NCI-H446 treated with DMSO at 0.1 percent for 48 hours (cell line): ENCODE measurements at regions not wholly inside any gene's neighbourhood (a gene's known extent, or its start where the extent isn't known, plus 50 kb on each side); places are given as distances from the start of the nearest gene placed in this dataset.

Source experiments
- DNase-seq: peaks from one replicate; lab custom pipeline; 2025; lab: John Stamatoyannopoulos, UW

DNA sequence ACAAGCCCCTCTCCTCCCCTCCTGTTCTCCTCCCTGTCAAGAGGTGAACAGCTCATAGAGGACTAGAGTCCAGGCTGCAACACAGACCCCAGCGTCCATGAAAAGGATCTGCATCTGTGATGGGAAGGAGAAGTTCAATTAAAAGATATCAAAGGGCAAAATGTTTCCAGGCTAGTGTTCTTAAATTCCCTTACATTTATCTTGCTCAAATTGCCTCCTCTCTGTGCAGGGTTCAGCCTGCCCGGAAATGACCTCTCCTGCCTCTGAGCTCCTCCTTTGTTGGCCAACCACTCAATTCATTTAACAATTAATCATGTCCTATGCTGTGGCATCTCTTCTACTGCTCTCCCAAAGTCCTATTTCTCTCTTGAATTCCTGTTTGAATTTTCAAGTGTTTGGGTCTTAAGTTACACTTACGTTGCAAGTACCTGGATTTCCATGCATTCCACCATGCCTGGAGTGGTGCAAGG, 105.3 kb downstream of the TSN start:
- DNase-seq, result no peak

DNA sequence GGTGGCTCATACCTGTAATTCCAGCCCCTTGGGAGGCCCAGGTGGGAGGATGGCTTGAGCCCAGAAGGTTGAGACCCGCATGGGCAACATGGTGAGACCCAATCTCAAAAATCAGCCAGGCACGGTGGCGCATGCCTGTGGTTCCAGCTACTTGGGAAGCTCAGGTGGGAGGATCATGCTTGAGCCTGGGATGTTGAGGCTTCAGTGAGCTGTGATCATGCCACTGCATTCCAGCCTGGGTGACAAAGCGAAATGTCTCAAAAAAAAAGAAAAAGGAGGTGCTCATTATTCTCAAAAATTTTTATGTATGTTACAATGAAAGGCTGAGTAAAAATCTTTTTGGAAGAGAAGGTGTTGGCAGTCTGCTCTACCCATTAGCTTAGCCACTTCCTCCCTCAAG, 106.8 kb downstream of the TSN start:
- DNase-seq, result no peak

DNA sequence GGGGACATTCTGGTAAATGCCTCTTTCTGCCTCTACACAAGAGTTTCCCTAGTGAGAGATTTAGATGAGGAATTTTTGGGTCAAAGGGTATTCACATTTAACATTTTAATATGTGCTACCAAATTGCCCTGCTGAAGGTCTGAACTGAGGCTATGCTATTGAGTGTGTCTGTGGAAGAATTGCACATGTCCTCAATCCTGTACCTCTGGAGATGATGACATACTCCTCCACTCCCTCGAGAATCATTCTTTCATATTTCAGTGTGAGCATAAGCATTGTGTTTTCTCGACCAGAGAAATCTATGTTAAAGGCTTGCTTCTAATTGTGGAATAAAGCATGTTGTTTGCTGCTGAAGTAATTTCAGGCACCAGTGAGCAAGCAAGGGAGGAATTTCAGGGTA, 110.5 kb downstream of the TSN start:
- no peak for DNase-seq

DNA sequence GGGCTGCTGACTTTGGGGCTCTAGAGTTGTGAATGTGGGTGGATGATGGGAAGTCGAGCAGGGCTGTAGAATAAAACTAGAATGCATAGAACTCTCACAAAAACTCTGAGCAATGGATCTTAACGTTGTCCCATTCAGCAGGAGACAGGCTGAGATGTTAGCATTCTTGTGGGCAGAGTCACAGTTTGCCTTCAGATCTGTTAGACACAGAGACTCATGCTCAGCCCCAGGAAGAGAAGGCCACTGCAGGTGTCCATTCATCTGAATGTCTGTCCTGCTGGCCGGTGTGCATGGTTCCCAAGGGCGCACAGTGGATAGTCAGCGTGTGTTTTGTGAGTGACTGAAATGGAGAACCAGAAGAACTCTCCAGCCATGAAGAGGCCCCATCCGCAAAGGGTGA, 111.3 kb downstream of the TSN start:
- no peak for DNase-seq

DNA sequence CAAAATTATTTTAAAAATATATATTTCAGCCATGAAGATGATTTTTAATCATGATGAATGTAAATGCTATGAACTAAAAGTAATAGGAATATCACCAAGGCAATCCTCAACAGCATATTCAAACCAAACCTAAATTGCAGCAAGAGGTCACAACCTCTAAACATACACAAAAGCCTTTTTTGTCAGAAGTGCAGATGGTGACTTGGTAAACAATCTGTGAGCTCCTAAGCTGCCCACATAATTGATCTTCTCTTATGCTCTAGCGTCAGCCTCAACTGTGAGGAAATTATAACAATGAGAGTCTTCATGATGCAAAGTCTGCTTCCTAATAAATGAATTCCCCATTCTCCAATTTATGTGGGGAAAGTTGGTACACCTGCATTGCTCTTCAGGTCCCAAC, 113.2 kb downstream of the TSN start:
- no peak for DNase-seq

DNA sequence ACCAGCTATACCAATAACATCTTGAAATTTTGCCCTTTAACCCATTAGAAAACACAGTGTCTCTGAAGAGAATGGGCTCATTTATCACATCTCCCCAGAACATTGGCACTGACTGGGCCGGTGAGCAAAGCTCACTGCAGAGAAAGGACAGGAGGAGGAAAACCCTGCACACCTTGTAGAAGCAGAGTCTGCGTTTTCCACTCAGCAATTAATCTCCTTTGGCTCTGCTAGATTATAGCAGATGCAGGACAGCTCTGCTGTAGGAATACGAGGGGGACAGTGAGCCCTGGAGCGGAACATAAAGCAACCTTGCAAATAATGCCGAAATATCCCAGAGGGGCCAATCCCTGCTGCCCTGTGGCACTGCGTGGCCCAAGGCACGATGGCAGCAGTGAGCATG, 113.9 kb downstream of the TSN start:
- no peak for DNase-seq

DNA sequence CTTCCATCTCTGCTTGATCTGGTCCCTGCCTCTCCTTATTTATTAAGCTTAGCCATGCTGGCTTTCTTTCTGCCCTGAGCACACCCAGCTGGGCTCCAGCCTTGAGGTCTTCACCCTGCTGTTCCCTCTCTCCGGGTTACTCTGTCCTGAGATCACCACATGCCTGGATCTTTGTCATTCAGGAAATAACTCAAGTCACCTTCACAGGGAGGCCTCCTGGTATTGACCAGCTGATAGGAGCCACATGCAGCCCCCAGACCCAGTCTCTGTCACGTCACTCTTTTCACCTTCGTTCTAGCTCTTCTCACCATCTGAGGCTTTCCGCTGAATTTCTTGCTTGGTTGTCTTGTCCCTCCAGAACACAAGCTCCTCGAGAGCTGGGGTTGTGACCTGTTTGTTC, 114.4 kb downstream of the TSN start:
- DNase-seq, result no peak

DNA sequence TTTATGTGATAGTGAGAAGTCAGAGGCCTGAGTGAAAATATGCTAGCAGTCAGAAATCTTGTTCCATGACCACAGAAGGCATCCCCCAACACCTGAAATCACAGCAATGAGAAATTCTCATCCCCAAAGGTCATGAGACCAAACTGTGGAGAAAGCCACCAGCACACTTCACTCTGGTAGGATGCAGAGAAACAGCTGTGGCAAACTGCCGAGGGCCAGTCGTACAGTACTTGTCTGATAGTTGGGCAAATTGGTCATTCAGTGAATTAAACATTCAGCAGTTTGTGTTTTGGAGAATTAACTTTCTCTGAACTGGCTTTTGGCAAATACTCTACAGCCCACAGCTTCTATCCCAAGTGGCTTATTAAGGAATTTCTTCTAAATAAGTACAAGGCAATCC, 117.2 kb downstream of the TSN start:
- no peak for DNase-seq

DNA sequence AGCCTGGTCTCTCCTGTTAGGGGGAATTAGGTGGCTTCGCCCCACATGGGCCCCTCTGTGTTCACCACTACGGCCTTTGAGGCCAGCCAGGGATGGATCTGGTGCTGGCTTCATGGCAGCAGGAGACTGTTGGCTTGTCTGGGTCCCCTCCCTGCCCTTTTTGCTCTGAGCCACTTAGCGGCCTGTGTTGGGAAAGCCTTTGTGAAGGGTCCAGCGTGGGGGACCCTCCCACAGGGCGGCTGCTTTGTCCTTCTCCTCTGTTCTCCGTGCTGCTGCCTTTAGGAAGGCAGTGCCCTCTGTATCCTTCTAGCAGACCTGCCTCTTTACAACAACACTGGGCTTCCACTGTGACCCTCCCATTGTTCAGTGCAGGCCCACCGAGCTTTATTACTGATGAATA, 118.4 kb downstream of the TSN start:
- DNase-seq, result no peak

DNA sequence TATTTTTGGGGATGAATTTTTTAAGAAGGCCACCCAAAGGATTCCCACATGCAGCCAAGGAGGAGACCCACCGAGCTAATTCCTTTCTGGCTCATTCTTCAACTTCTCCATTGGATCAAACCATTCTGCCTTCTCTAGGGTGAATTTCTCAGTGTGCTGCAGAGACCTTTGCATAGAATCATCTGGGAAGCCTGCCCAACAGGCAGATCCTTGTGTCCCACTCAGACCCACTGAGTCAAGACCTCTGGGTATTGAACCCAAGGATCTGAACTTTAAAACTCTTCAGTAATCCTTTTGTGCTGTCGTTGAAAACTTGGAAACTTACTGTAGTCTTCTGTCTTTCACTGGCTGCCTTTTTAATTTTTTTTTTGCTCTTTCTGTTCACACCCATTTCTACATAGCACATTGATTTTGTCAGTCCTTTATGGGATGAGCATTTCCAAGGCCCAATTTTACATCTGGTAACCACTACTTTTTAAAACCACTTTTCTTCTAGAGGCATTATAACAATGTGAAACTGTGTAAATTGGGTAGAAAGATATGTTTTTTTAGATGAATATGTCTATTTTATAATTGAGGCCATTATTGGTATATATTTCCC, 120.2 kb downstream of the TSN start:
- DNase-seq, result no peak

DNA sequence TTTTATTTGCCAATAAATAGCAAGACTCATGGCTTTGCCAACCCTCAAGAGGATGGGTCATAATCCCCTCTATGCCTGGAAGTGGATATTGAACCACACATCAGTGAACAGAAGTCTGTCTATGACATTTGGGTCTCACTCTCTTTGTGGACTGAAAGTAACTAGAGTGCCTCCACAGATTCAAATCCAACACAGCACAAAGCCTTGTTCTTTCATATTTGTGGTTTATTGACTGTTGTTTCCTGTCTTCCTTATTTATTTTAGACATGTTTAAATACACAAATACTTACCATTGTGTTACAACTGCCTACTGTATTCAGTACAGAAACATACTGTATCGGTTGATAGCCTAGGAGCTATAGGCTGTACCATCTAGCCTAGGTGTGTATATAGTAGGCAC, 121.9 kb downstream of the TSN start:
- DNase-seq, result no peak

DNA sequence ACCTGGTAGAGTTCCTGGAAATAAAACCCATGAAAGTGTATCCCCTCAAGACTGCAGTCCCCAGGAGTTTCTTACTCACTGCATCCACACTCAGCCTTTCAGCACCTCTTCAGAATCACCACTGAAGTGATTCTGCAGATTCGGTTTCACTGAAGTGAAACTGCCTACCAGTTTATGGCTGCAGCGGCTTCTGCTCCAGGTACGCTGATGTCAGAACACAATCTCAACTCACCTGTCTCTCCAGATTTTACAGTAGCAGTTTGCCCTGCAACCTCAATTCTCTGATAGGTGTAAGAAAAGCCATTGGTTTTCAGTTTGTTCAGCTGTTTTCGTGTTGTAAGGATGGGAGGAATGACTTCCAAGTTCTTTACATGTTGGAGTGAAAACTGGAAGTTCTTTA, 124.8 kb downstream of the TSN start:
- DNase-seq, result no peak

DNA sequence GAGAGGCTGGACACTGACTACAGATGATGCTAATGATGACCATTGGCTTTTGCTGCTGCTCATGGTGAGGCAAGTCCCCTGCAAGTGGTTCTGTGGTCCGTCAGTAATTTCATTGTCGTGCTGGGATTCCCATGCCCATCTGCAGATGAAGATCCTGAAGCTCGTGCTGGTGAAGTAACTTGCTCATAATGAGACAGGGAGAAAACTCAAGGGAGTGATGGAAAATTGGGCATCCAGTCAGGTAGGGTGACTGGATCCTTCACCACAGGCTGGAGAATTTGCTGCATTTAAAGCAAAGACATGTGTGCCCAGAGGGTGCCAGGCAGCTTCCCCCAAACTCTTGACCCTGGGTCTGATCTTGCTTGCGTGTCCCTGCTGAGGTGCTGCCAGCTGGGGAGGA, 125.6 kb downstream of the TSN start:
- no peak for DNase-seq

DNA sequence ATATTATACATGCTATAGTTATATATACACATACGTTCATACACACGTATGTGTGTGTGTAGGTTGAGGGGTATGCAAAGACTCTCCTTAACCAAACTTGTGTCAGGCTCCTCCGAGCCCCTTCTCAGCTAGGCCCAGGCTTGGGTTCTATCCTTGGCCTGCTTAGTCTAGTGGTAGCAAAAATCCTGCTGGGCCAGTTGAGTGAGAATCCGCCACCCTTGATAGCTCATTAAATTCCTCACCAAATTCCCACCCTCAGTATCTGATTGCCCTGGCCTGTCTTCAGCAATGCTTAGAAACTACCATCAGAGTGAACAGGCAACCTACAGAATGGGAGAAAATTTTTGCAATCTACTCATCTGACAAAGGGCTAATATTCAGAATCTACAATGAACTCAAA, 126.5 kb downstream of the TSN start:
- DNase-seq, result no peak

DNA sequence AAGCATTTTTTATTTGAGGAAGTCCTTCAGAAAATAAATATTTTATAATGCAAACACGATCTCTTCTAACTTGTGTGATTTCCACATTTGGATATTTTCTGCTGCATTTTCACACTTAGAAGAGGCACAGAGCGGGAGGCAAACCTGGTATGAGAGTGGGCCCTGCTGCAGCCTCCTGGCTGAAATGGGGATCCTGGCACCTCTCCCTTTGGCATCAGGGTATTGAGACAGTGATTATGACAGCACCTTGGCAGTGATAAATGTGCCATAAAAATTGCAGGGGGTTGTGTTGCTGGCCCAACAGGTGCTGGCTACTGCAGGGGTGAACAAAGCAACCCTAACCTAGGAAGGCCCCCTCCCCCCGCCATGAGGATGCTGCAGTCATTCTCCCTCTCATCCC, 128.6 kb downstream of the TSN start:
- DNase-seq, result no peak

DNA sequence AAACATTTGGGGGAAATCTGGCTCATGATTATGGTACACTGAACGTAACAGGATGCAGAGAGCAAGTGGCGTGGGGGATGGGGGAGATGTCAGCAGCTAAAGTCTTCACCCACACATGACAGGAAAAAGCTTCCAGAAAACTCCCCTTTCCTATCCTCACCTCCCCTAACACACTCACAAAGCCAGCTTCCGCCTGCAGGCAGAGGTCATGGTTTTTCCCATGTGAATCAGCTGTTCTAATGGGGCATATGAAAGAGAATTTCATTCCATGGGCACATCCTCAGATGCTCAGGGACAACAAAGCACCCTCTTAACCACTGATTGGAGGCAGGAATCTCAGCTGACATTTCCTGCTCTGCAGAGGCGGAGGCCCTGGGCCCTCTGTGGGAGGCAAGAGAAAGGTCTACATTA, 129.1 kb downstream of the TSN start:
- no peak for DNase-seq

DNA sequence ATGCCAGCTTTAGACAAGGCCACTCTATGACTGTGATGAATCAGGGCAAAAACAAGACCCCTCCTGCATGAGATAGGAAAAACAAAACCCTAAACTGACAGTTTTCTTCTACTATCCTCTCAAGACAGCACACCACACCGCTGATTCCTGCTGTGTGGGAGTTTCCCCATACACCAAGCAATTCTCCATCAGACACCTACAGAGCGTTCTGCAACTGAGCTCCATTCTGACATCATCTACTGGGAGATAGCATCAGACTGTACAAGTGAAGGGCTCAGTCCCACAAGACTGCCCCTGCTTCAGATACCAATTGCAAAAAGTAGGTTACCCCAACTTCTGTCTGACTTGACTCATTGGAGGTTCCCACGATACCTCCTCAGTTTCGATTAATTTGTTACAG, 130.6 kb downstream of the TSN start:
- no peak for DNase-seq

DNA sequence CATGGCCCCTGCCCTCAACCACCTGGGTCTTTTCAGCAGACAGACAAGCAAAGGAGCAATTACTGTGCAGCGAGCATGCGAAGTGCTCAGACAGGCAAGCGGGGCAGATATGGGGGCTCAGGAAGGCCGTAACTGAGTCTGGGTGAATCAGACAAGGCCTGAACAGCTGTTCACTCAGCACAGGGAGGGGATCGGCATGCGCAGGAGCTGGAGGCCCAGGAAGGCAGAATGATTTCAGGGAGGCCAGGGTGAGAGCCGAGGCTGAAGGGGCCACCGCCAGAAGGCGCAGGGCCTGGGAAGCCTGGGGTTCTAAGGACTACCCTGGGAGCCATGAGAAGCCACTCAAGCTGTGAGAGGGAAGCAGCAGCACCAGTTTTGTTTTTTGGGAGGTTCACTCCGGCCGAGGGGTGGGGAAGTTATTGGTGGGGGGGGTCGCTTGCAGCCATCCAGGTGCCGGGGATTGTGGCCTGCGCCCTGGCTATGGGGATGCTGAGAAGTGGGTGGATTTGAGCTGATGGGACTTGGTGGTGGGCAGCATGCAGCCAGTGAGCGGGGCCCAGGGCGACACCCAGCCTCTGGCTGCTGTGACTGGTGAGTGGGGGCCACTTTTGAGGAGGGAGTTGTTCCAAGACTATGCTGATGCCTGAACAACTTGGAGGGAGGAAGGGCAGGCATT, 132.2 kb downstream of the TSN start:
- DNase-seq, result no peak

DNA sequence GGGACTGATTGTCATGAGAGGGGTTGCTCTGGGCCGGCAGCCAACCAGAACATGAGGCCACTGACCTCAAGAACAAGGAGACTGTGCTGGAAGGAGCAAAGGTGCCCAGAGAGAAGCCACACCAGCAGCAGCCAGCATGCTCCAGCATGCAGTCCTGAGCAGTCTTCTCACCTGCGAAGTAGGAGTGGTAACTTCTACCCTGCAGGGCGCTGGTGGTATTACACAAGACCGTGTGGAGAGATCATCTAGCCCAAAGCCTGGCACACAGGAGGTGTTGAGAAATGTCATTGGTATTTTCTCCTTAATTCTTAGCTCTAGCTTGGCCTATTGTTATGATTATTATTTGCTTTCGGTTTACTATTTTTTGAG, 132.7 kb downstream of the TSN start:
- DNase-seq, result no peak

DNA sequence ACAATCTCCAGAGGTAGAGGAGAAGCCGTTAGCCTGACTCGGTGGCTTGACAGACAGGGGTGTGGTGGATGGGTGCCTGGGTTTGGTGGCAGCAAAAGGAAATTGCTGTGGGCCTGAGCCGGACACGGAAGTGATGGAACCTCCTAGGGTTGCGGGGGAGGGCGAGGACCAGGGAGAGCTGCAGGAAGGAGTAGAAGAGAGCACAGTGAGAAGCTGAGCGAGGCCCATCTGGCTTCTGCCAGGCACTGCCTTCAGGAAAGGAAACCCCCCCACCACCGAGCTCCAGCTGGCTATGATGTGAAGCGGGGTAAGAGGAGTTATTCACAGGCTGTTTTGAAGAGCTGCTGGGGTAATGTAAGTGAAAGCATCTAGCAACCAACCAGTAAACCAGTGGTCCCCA, 134.6 kb downstream of the TSN start:
- no peak for DNase-seq

DNA sequence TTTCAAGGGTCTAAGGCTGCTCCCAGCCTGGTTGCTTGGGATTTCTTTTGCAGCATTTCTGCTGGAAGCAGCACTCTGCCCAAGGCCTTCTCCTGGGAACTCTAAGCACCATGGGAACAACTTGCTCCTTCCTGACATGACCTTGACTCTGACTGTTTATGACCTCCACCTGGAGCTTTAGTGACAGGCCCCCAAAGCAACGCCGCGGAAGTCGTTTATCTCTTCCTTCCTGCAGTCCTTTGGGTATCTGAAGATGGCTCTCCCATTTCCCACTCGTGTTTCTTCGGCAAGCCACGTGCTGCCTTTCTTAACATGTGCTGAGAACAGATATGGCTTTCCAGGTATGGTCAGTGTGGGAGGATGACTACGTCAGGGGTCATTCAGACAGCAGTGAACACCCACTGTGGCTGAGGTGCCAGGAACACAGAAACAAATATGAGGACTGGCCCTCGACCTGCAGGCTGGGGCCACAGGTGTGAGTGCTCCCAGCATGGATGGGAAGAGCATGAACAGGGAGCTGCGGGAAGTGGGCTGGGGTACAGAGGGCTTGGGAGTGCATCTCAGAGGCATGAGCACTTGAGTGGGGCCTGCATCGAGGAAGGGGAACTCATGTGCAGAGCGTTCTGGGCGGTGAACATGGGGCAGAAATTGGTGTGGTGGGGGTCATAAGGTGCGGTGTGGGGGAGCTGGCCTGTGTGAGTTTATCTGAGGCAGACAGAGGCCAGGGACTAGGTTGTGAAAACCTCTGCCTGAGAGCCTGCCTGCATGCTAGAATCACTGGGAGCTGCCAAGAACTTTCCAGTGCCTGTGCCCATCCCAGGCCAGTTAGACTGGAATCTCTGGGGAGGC, 140.5 kb downstream of the TSN start:
- DNase-seq, result no peak

DNA sequence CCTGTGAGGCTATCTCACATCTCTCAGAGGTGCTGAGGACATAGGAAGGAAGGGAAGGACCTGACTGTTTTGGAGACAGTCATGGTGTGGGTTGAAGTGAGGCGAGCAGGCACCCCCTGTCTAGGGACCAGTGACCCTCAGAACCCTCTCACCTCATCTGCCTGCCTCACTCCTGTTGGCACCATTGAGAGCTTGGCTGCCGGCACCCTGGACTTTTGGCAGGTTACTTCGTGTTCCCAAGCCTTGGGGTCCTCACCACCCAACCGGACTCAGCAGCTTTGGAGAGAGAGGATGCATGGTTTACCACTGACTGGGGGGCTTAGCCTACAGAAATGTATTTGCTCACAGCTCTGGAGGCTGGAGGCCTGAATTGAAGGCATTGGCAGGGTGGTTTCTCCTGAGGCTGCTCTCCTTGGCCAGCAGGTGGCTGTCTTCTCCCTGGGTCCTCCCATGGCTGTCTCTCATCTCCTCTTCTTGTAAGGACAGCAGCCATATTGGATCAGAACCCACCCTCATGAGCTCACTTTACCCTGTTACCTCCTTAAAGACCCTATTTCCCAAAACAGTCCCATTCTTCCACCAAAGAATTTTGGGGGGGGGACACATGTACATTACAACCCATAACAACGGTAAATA, 142.0 kb downstream of the TSN start:
- DNase-seq, result peak; percentile 25

DNA sequence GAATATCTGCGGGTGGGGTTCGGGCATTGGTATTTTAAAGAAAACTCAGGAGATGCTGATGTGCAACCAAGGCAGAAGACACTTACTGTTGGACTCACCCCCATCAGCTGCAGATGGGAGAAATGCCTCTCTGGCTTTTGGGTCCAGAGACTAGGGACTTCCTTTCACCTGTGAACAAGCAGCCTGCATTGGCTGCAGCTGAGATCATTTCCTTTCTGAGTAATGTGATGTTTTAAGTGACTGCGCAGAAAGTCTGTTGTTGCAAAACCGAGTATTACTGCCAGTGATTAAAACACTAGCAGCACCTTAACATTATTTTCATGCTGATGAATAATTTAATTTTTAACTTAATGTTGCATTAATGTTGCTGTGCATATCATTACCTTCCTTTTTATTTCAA, 143.0 kb downstream of the TSN start:
- no peak for DNase-seq
